ENCODE measurements at regions not wholly inside any gene's neighbourhood (a gene's known extent, or its start where the extent isn't known, plus 50 kb on each side); places are given as distances from the start of the nearest gene placed in this dataset.
"Not testable (repeated sequence)": the region's sequence is repeated elsewhere in the genome, so short reads cannot be mapped to it uniquely, and the experiment has no call there.

GRCh38 chr4:18197467-18197866 lies 175.9 kb upstream of the LCORL start:
- DNase-seq = no peak

- no peak for DNase-seq
Measured at GRCh38 chr4:18194278-18194677, 172.7 kb upstream of the LCORL start.

- DNase-seq = no peak
Measured at GRCh38 chr4:18192901-18193300, 171.3 kb upstream of the LCORL start.

- no peak for DNase-seq
Measured at GRCh38 chr4:18185491-18185890, 163.9 kb upstream of the LCORL start.

- DNase-seq = no peak
Measured at GRCh38 chr4:18180892-18181291, 159.3 kb upstream of the LCORL start.

GRCh38 chr4:18180122-18180521 lies 158.6 kb upstream of the LCORL start:
- DNase-seq = no peak

- DNase-seq = no peak
Measured at GRCh38 chr4:18171896-18172295, 150.3 kb upstream of the LCORL start.

- no peak for DNase-seq
Measured at GRCh38 chr4:18167831-18168230, 146.3 kb upstream of the LCORL start.

GRCh38 chr4:18166925-18167324 lies 145.4 kb upstream of the LCORL start:
- no peak for DNase-seq

- DNase-seq = no peak
Measured at GRCh38 chr4:18162453-18162852, 140.9 kb upstream of the LCORL start.

- not testable (repeated sequence) for DNase-seq
Measured at GRCh38 chr4:18159117-18159912, 137.8 kb upstream of the LCORL start.

GRCh38 chr4:18155067-18156041 lies 133.8 kb upstream of the LCORL start:
- no peak for DNase-seq

- no peak for DNase-seq
Measured at GRCh38 chr4:18138076-18138665, 116.6 kb upstream of the LCORL start.

- DNase-seq = no peak
Measured at GRCh38 chr4:18134111-18134510, 112.6 kb upstream of the LCORL start.

GRCh38 chr4:18130256-18130655 lies 108.7 kb upstream of the LCORL start:
- no peak for DNase-seq

GRCh38 chr4:18128241-18128640 lies 106.7 kb upstream of the LCORL start:
- DNase-seq = no peak

GRCh38 chr4:18127030-18127429 lies 105.5 kb upstream of the LCORL start:
- no peak for DNase-seq

GRCh38 chr4:18113710-18114331 lies 92.3 kb upstream of the LCORL start:
- DNase-seq = no peak

GRCh38 chr4:18111081-18111480 lies 89.5 kb upstream of the LCORL start:
- no peak for DNase-seq

- DNase-seq = no peak
Measured at GRCh38 chr4:18110099-18110498, 88.5 kb upstream of the LCORL start.

GRCh38 chr4:18109676-18110075 lies 88.1 kb upstream of the LCORL start:
- no peak for DNase-seq

- not testable (repeated sequence) for DNase-seq
Measured at GRCh38 chr4:18107848-18108528, 86.4 kb upstream of the LCORL start.

Data from activated gamma-delta T cell (primary cell).